AG10803 (cell line): ENCODE measurements at regions not wholly inside any gene's neighbourhood (a gene's known extent, or its start where the extent isn't known, plus 50 kb on each side); places are given as distances from the start of the nearest gene placed in this dataset.
"Not testable (repeated sequence)": the region's sequence is repeated elsewhere in the genome, so short reads cannot be mapped to it uniquely, and the experiment has no call there.

Experiments used
- DNase-seq: peaks from one replicate; pipeline ENCODE4 v3.0.0; 2010; ENCODE audit warnings: low read depth
- H3K4me3 ChIP-seq: 2 replicates; pipeline ENCODE4 v1.5.1; 2011; ENCODE audit warnings: mild to moderate bottlenecking, low read length, control low read depth
- TF ChIP-seq, protein P1 (sequence below): conservative IDR thresholded peaks from 2 replicates; pipeline ENCODE4 v1.5.1; 2011; ENCODE audit warnings: mild to moderate bottlenecking, low read length, control low read depth, inconsistent platforms

DNA sequence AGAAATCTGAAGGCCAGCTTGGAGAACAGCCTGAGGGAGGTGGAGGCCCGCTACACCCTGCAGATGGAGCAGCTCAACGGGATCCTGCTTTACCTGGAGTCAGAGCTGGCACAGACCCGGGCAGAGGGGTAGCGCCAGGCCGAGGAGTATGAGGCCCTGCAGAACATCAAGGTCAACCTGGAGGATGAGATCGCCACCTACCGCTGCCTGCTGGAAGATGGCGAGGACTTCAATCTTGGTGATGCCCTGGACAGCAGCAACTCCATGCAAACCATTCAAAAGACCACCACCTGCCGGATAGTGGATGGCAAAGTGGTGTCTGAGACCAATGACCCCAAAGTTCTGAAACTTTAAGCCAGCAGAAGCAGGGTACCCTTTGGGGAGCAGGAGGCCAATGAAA is 318.4 kb downstream of the ZFHX3 start:
- not testable (repeated sequence) for DNase-seq

DNA sequence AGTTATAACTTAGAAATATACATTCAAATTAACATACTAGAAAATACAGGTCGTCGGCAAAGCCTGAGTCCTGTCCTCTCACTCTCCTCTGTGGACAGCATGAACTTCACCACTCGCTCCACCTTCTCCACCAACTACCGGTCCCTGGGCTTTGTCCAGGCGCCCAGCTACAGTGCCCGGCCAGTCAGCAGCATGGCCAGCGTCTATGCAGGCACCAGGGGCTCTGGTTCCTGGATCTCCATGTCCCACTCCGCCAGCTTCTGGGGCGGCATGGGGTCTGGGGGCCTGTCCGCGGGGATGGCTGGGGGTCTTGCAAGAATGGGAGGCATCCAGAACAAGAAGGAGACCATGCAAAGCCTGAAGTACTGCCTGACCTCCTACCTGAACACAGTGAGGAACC is 319.4 kb downstream of the ZFHX3 start:
- DNase-seq = no peak
- TF ChIP-seq, protein P1, sequence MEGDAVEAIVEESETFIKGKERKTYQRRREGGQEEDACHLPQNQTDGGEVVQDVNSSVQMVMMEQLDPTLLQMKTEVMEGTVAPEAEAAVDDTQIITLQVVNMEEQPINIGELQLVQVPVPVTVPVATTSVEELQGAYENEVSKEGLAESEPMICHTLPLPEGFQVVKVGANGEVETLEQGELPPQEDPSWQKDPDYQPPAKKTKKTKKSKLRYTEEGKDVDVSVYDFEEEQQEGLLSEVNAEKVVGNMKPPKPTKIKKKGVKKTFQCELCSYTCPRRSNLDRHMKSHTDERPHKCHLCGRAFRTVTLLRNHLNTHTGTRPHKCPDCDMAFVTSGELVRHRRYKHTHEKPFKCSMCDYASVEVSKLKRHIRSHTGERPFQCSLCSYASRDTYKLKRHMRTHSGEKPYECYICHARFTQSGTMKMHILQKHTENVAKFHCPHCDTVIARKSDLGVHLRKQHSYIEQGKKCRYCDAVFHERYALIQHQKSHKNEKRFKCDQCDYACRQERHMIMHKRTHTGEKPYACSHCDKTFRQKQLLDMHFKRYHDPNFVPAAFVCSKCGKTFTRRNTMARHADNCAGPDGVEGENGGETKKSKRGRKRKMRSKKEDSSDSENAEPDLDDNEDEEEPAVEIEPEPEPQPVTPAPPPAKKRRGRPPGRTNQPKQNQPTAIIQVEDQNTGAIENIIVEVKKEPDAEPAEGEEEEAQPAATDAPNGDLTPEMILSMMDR = no peak
- no peak overlapping the region for H3K4me3 ChIP-seq

More for the DNA sequence above, 318.4 kb downstream of the ZFHX3 start:
- H3K4me3 ChIP-seq = not testable (repeated sequence)

DNA sequence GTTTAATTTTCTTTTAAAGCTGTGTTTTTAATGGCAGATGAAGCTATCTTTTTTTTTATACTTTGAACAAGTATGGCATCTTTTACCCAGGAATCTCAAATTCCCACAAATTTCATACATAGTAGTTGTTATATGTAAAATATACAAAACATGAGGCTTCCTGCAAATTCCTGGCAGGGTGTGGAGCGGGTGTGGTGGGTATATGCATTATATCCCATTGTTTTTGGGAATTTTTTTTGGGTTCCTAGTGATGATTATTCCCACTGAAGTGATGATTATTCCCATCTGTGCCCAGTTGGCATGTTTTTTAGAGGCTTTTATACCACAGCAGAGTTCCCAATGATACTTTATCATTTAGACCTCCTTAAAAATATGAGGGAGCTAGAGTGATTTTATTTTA is 320.4 kb downstream of the ZFHX3 start:
- no peak for DNase-seq
- H3K4me3 ChIP-seq = no peak overlapping the region
- TF ChIP-seq, protein P1 = no peak

DNA sequence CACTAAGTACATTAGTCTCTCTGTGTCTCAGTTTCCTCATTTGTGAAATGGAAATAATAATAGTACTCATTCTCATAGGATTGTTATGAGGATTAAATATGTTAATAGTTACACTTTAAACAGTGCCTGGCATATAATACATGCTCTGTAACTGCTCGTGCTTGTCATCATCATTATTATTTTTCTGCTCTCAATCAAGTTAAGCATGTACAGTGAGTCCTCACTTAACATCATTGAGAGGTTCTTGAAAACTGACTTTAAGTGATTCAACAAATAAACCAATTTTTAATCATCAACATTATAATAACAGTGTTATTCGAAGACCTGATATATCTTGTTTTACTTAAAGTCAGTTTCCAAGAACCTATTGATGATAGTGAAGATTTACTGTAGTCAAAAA is 322.3 kb downstream of the ZFHX3 start:
- TF ChIP-seq, protein P1 = no peak
- no peak for DNase-seq
- no peak overlapping the region for H3K4me3 ChIP-seq

DNA sequence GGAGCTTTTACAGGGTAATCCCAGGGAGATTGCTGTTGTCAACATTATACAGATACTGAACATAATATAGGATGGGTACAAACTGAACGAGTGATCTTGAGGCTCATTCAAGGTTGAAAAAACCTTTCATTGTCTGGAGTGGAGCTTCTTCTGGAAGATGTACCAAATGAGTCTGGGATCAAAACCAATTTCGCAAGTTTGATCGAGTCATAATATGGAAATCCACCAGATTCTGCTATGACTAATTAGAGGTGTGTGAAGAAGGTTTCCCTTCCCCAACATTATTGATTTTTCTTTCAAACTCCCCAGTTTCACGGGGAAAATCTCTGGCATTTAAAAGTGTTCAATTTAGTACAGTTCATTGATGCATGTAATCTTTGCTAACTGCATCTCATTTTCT is 324.1 kb downstream of the ZFHX3 start:
- peak; percentile 62 for DNase-seq
- TF ChIP-seq, protein P1 = no peak
- no peak overlapping the region for H3K4me3 ChIP-seq

DNA sequence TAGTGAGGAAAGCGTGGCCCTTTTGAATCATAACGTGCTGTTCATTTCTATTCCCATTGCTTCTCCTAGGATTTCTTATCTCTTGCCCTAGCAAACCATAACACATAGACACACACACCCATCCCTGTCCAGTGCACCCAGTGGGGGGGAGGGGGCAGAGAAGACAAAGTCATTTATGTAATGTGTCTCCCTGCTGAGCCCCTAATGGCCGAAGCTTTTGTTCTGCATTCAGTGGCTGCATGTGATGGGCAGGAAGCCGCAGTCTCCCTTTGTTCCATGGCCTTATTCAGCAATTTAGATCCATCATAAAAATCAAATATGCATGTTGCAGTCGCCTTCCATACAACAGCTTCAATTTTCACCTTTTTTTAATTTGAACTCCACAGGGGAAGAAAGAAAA is 325.4 kb downstream of the ZFHX3 start:
- H3K4me3 ChIP-seq = no peak overlapping the region
- DNase-seq = no peak
- TF ChIP-seq, protein P1 = no peak

DNA sequence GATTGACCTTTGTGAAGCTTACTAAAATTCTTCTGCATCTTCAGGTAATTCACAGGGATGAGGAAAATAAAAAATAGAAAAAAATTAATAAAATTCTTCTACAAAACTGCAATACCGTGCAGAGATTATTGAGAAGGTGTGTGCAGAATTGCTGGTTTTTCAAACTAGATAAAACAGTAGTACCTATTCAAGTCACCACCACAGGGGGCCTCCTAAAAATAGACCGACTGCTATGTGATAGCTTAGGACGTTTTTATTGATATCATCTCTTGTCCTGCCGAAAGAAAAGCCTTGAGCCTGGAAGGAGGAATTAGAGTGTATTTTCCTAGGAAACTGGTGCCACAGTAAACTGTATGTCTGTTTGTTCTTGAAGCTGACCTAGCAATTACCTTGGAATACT is 325.9 kb downstream of the ZFHX3 start:
- no peak overlapping the region for H3K4me3 ChIP-seq
- no peak for DNase-seq

More for the DNA sequence above, 325.9 kb downstream of the ZFHX3 start:
- TF ChIP-seq, protein P1 = no peak
